Common myeloid progenitor, CD34-positive (primary cell): ENCODE measurements at regions not wholly inside any gene's neighbourhood (a gene's known extent, or its start where the extent isn't known, plus 50 kb on each side); places are given as distances from the start of the nearest gene placed in this dataset.

ENCODE experiments used
- CTCF ChIA-PET: fragments of 350-600 bp; sonication (Branson Sonifier 250); formaldehyde crosslinking; loops from one replicate; lab custom pipeline; 2021; ENCODE audit warnings: antibody characterized with exemption; lab: Charles Lee
- POLR2A ChIA-PET: fragments of 350-600 bp; sonication (Branson Sonifier 250); formaldehyde crosslinking; loops from one replicate; lab custom pipeline; 2021; ENCODE audit warnings: antibody characterized with exemption; lab: Charles Lee
- DNase-seq, 3 donors: peaks; one replicate each; pipeline versions ENCODE4 v3.0.0 to v3.0.0-alpha.2; 2013
- H3K27ac ChIP-seq, 2 experiments: 1 replicate in 1 of 2; 2 replicates in 1 of 2; pipeline ENCODE4 v1.7.0; 2013; ENCODE audit warnings: inconsistent platforms in 2 of 2, low read length in 2 of 2, mild to moderate bottlenecking in 2 of 2, low read depth in 1 of 2, moderate library complexity in 1 of 2; ENCODE audit not compliant: severe bottlenecking in 2 of 2, insufficient read depth in 1 of 2, poor library complexity in 1 of 2
- H3K27me3 ChIP-seq, 5 experiments: replicated peaks in 2 of 5; 1 replicate in 3 of 5; 2 replicates in 2 of 5; pipeline versions ENCODE4 v1.6.1 to v1.7.0; 2013; ENCODE audit warnings: low read length in 4 of 5, mild to moderate bottlenecking in 2 of 5, moderate library complexity in 2 of 5, inconsistent platforms in 1 of 5; ENCODE audit not compliant: insufficient read depth in 5 of 5, control insufficient read depth in 4 of 5
- H3K36me3 ChIP-seq, 4 experiments: 1 replicate in 2 of 4; 2 replicates in 2 of 4; pipeline versions ENCODE4 v1.6.1 to v1.7.0; 2013; ENCODE audit warnings: low read length in 3 of 4, control low read depth in 1 of 4, mild to moderate bottlenecking in 1 of 4; ENCODE audit not compliant: control insufficient read depth in 4 of 4, insufficient read depth in 4 of 4
- H3K4me1 ChIP-seq, 4 experiments: 1 replicate in 3 of 4; 2 replicates in 1 of 4; pipeline versions ENCODE4 v1.6.1 to v1.7.1; 2013; ENCODE audit warnings: low read length in 3 of 4, mild to moderate bottlenecking in 3 of 4, control low read depth in 1 of 4, inconsistent platforms in 1 of 4, moderate library complexity in 1 of 4; ENCODE audit not compliant: control insufficient read depth in 4 of 4, insufficient read depth in 4 of 4; ENCODE audit errors: control extremely low read depth in 1 of 4
- H3K4me3 ChIP-seq, 7 experiments: 1 replicate in 4 of 7; 2 replicates in 3 of 7; pipeline versions ENCODE4 v1.5.1 to v1.7.0; 2013; ENCODE audit warnings: mild to moderate bottlenecking in 7 of 7, low read length in 6 of 7, moderate library complexity in 6 of 7, inconsistent platforms in 2 of 7, low read depth in 2 of 7, control low read depth in 1 of 7; ENCODE audit not compliant: insufficient read depth in 4 of 7, control insufficient read depth in 1 of 7; ENCODE audit errors: extremely low read depth in 1 of 7
- H3K9me3 ChIP-seq, 5 experiments: 1 replicate in 4 of 5; 2 replicates in 1 of 5; pipeline versions ENCODE4 v1.6.1 to v1.7.1; 2013; ENCODE audit warnings: low read length in 4 of 5, mild to moderate bottlenecking in 2 of 5, inconsistent platforms in 1 of 5, low read depth in 1 of 5, moderate library complexity in 1 of 5; ENCODE audit not compliant: control insufficient read depth in 4 of 5, insufficient read depth in 2 of 5; ENCODE audit errors: control extremely low read depth in 1 of 5
- WGBS: methylation state at CpG from one replicate; pipeline ENCODE4 v1.1.5; 2013; ENCODE audit not compliant: insufficient coverage; 5-methylcytosine and 5-hydroxymethylcytosine counted together

- ChIA-PET CTCF (no interaction called here), POLR2A (no interaction called here)
- 80% methylated on average over 4 of the region's 5 CpGs for WGBS
These were observed 131.7 kb downstream of the TMEM114 start for GRCh38 chr16:8458481-8459046.

GRCh38 chr16:8453359-8453758, 137.0 kb downstream of the TMEM114 start:
- POLR2A ChIA-PET, result no interaction called here
- Histone ChIP-seq H3K9me3 (no peaks in the 10 kb centered on the region), H3K4me3 (no peak overlapping the region), H3K36me3 (no peaks in the 10 kb centered on the region), H3K27me3 (no peaks in the 10 kb centered on the region), H3K4me1 (no peaks in the 10 kb centered on the region), H3K27ac (no peak overlapping the region)
- no CpG with 5 or more reads among the region's 4 CpGs for WGBS
- CTCF ChIA-PET, result no interaction called here
- no peak for DNase-seq

More at GRCh38 chr16:8458481-8459046, 131.7 kb downstream of the TMEM114 start:
- no peak overlapping the region for H3K27ac ChIP-seq
- H3K4me3 ChIP-seq, result no peak overlapping the region
- no peaks in the 10 kb centered on the region for H3K4me1 ChIP-seq
- H3K27me3 ChIP-seq, result no peaks in the 10 kb centered on the region
- no peaks in the 10 kb centered on the region for H3K9me3 ChIP-seq
- no peak for DNase-seq
- no peaks in the 10 kb centered on the region for H3K36me3 ChIP-seq

- WGBS, result 43% methylated on average over 2 of the region's 3 CpGs
- POLR2A ChIA-PET, result no interaction called here
- Histone ChIP-seq H3K9me3 (no peaks in the 10 kb centered on the region), H3K27ac (no peak overlapping the region), H3K36me3 (no peaks in the 10 kb centered on the region), H3K4me3 (no peak overlapping the region), H3K4me1 (no peaks in the 10 kb centered on the region), H3K27me3 (no peaks in the 10 kb centered on the region)
- DNase-seq, result no peak
- CTCF ChIA-PET, result no interaction called here
These were observed 137.4 kb downstream of the TMEM114 start for GRCh38 chr16:8452941-8453340.

GRCh38 chr16:8436931-8437330, 153.4 kb downstream of the TMEM114 start:
- no peak overlapping the region for H3K4me3 ChIP-seq
- no peaks in the 10 kb centered on the region for H3K27me3 ChIP-seq
- H3K27ac ChIP-seq, result no peak overlapping the region
- CTCF ChIA-PET, result no interaction called here
- no peaks in the 10 kb centered on the region for H3K4me1 ChIP-seq
- peaks cover 0 to 5% (median 0%) of the 10 kb centered on the region in 5 experiments for H3K9me3 ChIP-seq
- no peak for DNase-seq
- WGBS, result no CpG with 5 or more reads among the region's 5 CpGs
- POLR2A ChIA-PET, result no interaction called here
- no peaks in the 10 kb centered on the region for H3K36me3 ChIP-seq

- no peaks in the 10 kb centered on the region for H3K36me3 ChIP-seq
- no peaks in the 10 kb centered on the region for H3K9me3 ChIP-seq
- CTCF ChIA-PET, result no interaction called here
- no peaks in the 10 kb centered on the region for H3K27me3 ChIP-seq
- WGBS, result 100% methylated on average over 1 of the region's 1 CpG
- H3K4me1 ChIP-seq, result no peaks in the 10 kb centered on the region
- no peak for DNase-seq
- H3K4me3 ChIP-seq, result no peak overlapping the region
- POLR2A ChIA-PET, result no interaction called here
- no peak overlapping the region for H3K27ac ChIP-seq
These were observed 158.5 kb downstream of the TMEM114 start for GRCh38 chr16:8431783-8432182.

- Histone ChIP-seq H3K27ac (no peak overlapping the region), H3K36me3 (no peaks in the 10 kb centered on the region), H3K27me3 (no peaks in the 10 kb centered on the region), H3K9me3 (peaks cover 0 to 2% (median 0%) of the 10 kb centered on the region in 5 experiments), H3K4me1 (no peaks in the 10 kb centered on the region), H3K4me3 (no peak overlapping the region)
- CTCF ChIA-PET, result no interaction called here
- 86% methylated on average over 3 of the region's 3 CpGs for whole genome bisulfite sequencing
- DNase-seq, result no peak
- POLR2A ChIA-PET, result no interaction called here
These were observed 159.9 kb downstream of the TMEM114 start for GRCh38 chr16:8430401-8430800.

GRCh38 chr16:8426569-8426968, 163.7 kb downstream of the TMEM114 start:
- H3K9me3 ChIP-seq, result peaks cover 0 to 2% (median 0%) of the 10 kb centered on the region in 5 experiments
- whole genome bisulfite sequencing, result 90% methylated on average over 4 of the region's 4 CpGs
- no peak for DNase-seq
- no peaks in the 10 kb centered on the region for H3K36me3 ChIP-seq
- H3K4me3 ChIP-seq, result no peak overlapping the region
- ChIA-PET CTCF (interaction anchor here (0.6 kb wide), 1 partner anchor 13 kb away, joined by 3 read pairs; no protein-coding TSS in a partner anchor), POLR2A (no interaction called here)
- H3K27ac ChIP-seq, result no peak overlapping the region
- no peaks in the 10 kb centered on the region for H3K4me1 ChIP-seq
- H3K27me3 ChIP-seq, result no peaks in the 10 kb centered on the region
